PC-3 (cell line): ENCODE measurements at regions not wholly inside any gene's neighbourhood (a gene's known extent, or its start where the extent isn't known, plus 50 kb on each side); places are given as distances from the start of the nearest gene placed in this dataset.

Experiments
- ATAC-seq: fragments of 200-7000 bp; cut with Tn5 transposase; 2 replicates; pipeline ENCODE4 v1.9.1; 2020; ENCODE audit warnings: mild to moderate bottlenecking, moderate library complexity
- BruUV-seq: library from RNA; stranded (reverse); fragments of 400-500 nt; replicated peaks from 2 replicates; lab custom pipeline; 2021; lab: Mats Ljungman, UMichigan
- CTCF ChIA-PET: fragments of 300-600 bp; sonication (Branson Sonifier 250); formaldehyde crosslinking; loops from one replicate; lab custom pipeline; 2022; ENCODE audit warnings: antibody characterized with exemption; lab: Charles Lee
- POLR2A ChIA-PET: fragments of 300-600 bp; sonication (Branson Sonifier 250); formaldehyde crosslinking; loops from one replicate; lab custom pipeline; 2022; ENCODE audit warnings: antibody characterized with exemption; ENCODE audit not compliant: unreplicated experiment; lab: Charles Lee
- DNase-seq: peaks from one replicate; pipeline ENCODE4 v3.0.0-alpha.2; 2015
- H2AFZ ChIP-seq: fragments of 300-600 bp; sonication (generic); 2 replicates; pipeline ENCODE4 v1.6.0; 2016; ENCODE audit warnings: antibody characterized with exemption, low read length
- H3F3A ChIP-seq: fragments of 300-600 bp; sonication (generic); one replicate; pipeline ENCODE4 v1.6.0; 2017; ENCODE audit warnings: antibody characterized with exemption, low read length, control low read depth, mild to moderate bottlenecking; ENCODE audit not compliant: unreplicated experiment
- H3K27ac ChIP-seq: fragments of 300-600 bp; sonication (generic); 2 replicates; pipeline ENCODE4 v1.5.1; 2016; ENCODE audit warnings: mild to moderate bottlenecking, low read length
- H3K27me3 ChIP-seq: fragments of 300-600 bp; sonication (generic); 2 replicates; pipeline ENCODE4 v1.6.1; 2016; ENCODE audit warnings: low read length, mixed read lengths
- H3K36me3 ChIP-seq: fragments of 300-600 bp; sonication (generic); 2 replicates; pipeline ENCODE4 v1.6.1; 2016; ENCODE audit warnings: low read depth, mixed run types, low read length, mixed read lengths
- H3K4me1 ChIP-seq: fragments of 300-600 bp; sonication (generic); 2 replicates; pipeline ENCODE4 v1.5.1; 2016; ENCODE audit warnings: low read length; ENCODE audit not compliant: insufficient read depth
- H3K4me2 ChIP-seq: fragments of 300-600 bp; sonication (generic); 2 replicates; pipeline ENCODE4 v1.6.0; 2016; ENCODE audit warnings: low read length
- H3K4me3 ChIP-seq: fragments of 300-600 bp; sonication (generic); 2 replicates; pipeline ENCODE4 v1.5.1; 2016; ENCODE audit warnings: mild to moderate bottlenecking, low read length, mixed read lengths
- H3K79me2 ChIP-seq: fragments of 300-600 bp; sonication (generic); 2 replicates; pipeline ENCODE4 v1.6.1; 2017; ENCODE audit warnings: low read length, mixed read lengths
- H3K9ac ChIP-seq: fragments of 300-600 bp; sonication (generic); 2 replicates; pipeline ENCODE4 v1.6.0; 2016; ENCODE audit warnings: mild to moderate bottlenecking, low read length
- H3K9me2 ChIP-seq: fragments of 300-600 bp; sonication (generic); replicated peaks from 2 replicates; pipeline ENCODE4 v1.6.1; 2016; ENCODE audit warnings: mixed run types, low read length, mixed read lengths
- H3K9me3 ChIP-seq: fragments of 300-600 bp; sonication (generic); 2 replicates; pipeline ENCODE4 v1.6.1; 2016; ENCODE audit warnings: low read length, mixed read lengths
- H4K20me1 ChIP-seq: fragments of 300-600 bp; sonication (generic); 2 replicates; pipeline ENCODE4 v1.6.1; 2016; ENCODE audit warnings: low read length, mixed read lengths
- EZH2 ChIP-seq: fragments of 300-600 bp; sonication (generic); IDR thresholded peaks from one replicate; pipeline ENCODE4 v1.6.1; 2017; ENCODE audit warnings: antibody characterized with exemption, mild to moderate bottlenecking, low read length; ENCODE audit not compliant: unreplicated experiment
- EZH2phosphoT487 ChIP-seq: fragments of 300-600 bp; sonication (generic); IDR thresholded peaks from 2 replicates; pipeline ENCODE4 v1.6.1; 2018; ENCODE audit warnings: mild to moderate bottlenecking, antibody characterized with exemption, low read length, borderline replicate concordance
- intact Hi-C: fragments of 100-400 bp; cut with micrococcal nuclease; formaldehyde crosslinking; loops from 2 replicates; pipeline ENCODE4 v1.9.0; 2023
- TF ChIP-seq, protein P1 (sequence below): fragments of 300-600 bp; sonication (generic); conservative IDR thresholded peaks from 2 replicates; pipeline ENCODE4 v1.5.1; 2017; ENCODE audit warnings: antibody characterized with exemption, low read depth, mild to moderate bottlenecking, low read length

DNA sequence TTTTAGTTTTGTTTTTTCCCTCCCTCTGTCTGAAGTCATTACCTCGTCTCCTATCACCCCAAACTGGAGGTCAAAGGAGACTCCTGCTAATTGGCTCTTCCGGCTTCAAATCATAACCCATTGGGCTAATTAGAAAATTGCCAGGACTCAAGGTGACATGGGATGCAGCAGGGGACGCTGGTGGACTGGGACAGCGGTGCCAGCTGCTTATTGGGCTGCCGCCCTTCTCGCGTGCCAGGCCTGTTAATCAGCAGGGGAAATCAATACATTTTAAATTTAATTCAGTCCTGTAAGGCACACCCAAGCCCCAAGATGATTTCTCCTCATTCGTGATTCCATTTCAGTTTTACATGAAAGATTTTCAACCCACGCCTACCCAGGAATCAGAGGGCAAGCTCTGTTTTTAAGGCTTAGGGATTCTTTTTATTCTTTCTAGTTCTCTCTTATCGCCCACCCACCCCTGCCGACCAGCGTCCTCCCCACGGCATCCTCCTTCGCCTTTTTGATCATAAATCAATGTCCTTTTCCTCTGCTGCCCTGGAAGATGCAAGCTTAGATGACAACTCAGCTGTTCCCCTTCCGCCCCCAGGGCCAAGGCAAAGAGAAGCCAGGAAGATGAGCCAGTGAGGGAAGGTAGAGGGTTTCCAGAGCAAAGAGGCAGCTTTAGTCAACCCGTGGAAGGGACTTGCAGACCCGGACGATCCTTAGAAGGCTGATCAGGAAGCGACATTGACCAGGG is 329.6 kb downstream of the UACA start:
- BruUV-seq, result no TSS peak
- no peaks in the 10 kb centered on the region for H4K20me1 ChIP-seq
- no peak overlapping the region for H3K27ac ChIP-seq
- DNase-seq (no peak), ATAC-seq (no peak)
- no peak overlapping the region for H3K4me2 ChIP-seq
- TF ChIP-seq, protein P1, sequence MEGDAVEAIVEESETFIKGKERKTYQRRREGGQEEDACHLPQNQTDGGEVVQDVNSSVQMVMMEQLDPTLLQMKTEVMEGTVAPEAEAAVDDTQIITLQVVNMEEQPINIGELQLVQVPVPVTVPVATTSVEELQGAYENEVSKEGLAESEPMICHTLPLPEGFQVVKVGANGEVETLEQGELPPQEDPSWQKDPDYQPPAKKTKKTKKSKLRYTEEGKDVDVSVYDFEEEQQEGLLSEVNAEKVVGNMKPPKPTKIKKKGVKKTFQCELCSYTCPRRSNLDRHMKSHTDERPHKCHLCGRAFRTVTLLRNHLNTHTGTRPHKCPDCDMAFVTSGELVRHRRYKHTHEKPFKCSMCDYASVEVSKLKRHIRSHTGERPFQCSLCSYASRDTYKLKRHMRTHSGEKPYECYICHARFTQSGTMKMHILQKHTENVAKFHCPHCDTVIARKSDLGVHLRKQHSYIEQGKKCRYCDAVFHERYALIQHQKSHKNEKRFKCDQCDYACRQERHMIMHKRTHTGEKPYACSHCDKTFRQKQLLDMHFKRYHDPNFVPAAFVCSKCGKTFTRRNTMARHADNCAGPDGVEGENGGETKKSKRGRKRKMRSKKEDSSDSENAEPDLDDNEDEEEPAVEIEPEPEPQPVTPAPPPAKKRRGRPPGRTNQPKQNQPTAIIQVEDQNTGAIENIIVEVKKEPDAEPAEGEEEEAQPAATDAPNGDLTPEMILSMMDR, result no peak
- no peak for TF ChIP-seq EZH2phosphoT487
- TF ChIP-seq EZH2, result no peak
- H3K4me3 ChIP-seq, result no peak overlapping the region
- H3K27me3 ChIP-seq, result no peaks in the 10 kb centered on the region
- H3K9ac ChIP-seq, result no peak overlapping the region
- intact Hi-C loops, result no loop called here
- H3K9me2 ChIP-seq, result no peaks in the 10 kb centered on the region
- no peaks in the 10 kb centered on the region for H3F3A ChIP-seq
- H3K79me2 ChIP-seq, result no peaks in the 10 kb centered on the region
- H3K36me3 ChIP-seq, result no peaks in the 10 kb centered on the region
- H2AFZ ChIP-seq, result no peak overlapping the region
- ChIA-PET POLR2A (no interaction called here), CTCF (interaction anchor here (0.5 kb wide), 1 partner anchor 379 kb away, joined by 4 read pairs; no protein-coding TSS in a partner anchor)
- H3K9me3 ChIP-seq, result no peaks in the 10 kb centered on the region
- peaks cover 4% of the 10 kb centered on the region; the same call in 1 of the 2 replicates for H3K4me1 ChIP-seq

DNA sequence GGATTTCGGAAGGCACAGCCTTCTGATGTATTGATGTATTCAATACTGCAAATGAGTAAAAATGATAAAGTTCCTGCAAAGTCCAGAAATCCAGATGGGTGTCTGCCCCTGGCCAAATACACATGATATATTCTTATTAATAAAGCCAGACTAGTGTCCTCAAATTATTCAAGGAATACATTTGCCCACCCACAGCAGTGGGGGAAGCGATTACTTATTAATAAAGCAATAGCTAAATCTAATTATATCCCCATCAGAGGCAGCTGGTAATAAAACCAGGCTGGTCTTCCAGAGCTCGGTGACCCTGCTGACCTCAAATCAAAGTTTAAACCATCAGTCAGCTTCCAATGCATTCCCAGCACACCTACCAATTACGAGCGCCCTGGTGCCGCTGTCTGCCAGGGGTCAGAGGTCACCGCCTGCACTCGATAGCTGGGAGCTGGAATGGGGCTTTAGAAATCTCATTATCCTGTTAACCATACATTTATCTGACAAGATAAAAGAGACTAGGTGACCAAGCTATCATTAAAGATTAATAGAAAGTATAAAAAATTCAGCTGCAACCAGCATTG is 330.3 kb downstream of the UACA start:
- peaks cover 3% of the 10 kb centered on the region for H3F3A ChIP-seq
- CTCF ChIA-PET, result interaction anchor here (0.5 kb wide), 1 partner anchor 380 kb away, joined by 4 read pairs; no protein-coding TSS in a partner anchor

More for the DNA sequence above, 330.3 kb downstream of the UACA start:
- ATAC-seq, result no peak
- Histone ChIP-seq H4K20me1 (no peaks in the 10 kb centered on the region), H3K9me3 (no peaks in the 10 kb centered on the region), H2AFZ (no peak overlapping the region), H3K27me3 (no peaks in the 10 kb centered on the region), H3K4me3 (no peak overlapping the region), H3K27ac (no peak overlapping the region), H3K4me2 (no peak overlapping the region), H3K9me2 (no peaks in the 10 kb centered on the region), H3K9ac (no peak overlapping the region), H3K79me2 (no peaks in the 10 kb centered on the region), H3K36me3 (no peaks in the 10 kb centered on the region), H3K4me1 (peaks cover 10% of the 10 kb centered on the region)
- no TSS peak for BruUV-seq
- TF ChIP-seq EZH2, result no peak
- TF ChIP-seq EZH2phosphoT487, result no peak
- TF ChIP-seq, protein P1, result no peak
- intact Hi-C loops, result no loop called here
- DNase-seq, result no peak
- POLR2A ChIA-PET, result no interaction called here
